PC-3 (cell line): ENCODE measurements at regions not wholly inside any gene's neighbourhood (a gene's known extent, or its start where the extent isn't known, plus 50 kb on each side); places are given as distances from the start of the nearest gene placed in this dataset.

Source experiments
- EZH2 ChIP-seq: fragments of 300-600 bp; sonication (generic); IDR thresholded peaks from one replicate; pipeline ENCODE4 v1.6.1; 2017; ENCODE audit warnings: antibody characterized with exemption, mild to moderate bottlenecking, low read length; ENCODE audit not compliant: unreplicated experiment
- EZH2phosphoT487 ChIP-seq: fragments of 300-600 bp; sonication (generic); IDR thresholded peaks from 2 replicates; pipeline ENCODE4 v1.6.1; 2018; ENCODE audit warnings: mild to moderate bottlenecking, antibody characterized with exemption, low read length, borderline replicate concordance
- TF ChIP-seq, protein P1 (sequence below): fragments of 300-600 bp; sonication (generic); conservative IDR thresholded peaks from 2 replicates; pipeline ENCODE4 v1.5.1; 2017; ENCODE audit warnings: antibody characterized with exemption, low read depth, mild to moderate bottlenecking, low read length

DNA sequence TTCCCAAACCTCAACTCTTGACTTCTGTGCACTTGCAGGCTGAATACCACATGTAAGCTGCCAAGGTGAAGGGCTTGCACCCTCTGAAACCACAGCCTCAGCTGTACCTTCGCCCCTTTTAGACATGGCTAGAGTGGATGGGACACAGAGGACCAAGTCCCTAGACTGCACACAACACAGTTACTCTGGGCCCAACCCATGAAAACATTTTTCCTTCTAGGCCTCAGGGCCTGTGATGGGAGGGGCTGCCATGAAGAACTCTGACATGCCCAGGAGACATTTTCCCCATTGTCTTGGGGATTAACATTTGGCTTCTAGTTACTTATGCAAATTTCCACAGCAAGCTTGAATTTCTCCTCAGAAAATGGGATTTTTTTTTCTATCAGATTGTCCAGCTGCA lies 331.0 kb upstream of the RGMB start:
- TF ChIP-seq, protein P1, sequence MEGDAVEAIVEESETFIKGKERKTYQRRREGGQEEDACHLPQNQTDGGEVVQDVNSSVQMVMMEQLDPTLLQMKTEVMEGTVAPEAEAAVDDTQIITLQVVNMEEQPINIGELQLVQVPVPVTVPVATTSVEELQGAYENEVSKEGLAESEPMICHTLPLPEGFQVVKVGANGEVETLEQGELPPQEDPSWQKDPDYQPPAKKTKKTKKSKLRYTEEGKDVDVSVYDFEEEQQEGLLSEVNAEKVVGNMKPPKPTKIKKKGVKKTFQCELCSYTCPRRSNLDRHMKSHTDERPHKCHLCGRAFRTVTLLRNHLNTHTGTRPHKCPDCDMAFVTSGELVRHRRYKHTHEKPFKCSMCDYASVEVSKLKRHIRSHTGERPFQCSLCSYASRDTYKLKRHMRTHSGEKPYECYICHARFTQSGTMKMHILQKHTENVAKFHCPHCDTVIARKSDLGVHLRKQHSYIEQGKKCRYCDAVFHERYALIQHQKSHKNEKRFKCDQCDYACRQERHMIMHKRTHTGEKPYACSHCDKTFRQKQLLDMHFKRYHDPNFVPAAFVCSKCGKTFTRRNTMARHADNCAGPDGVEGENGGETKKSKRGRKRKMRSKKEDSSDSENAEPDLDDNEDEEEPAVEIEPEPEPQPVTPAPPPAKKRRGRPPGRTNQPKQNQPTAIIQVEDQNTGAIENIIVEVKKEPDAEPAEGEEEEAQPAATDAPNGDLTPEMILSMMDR, result no peak
- no peak for TF ChIP-seq EZH2
- TF ChIP-seq EZH2phosphoT487, result no peak
